Lower lobe of right lung (tissue), 2 donors: ENCODE measurements at regions not wholly inside any gene's neighbourhood (a gene's known extent, or its start where the extent isn't known, plus 50 kb on each side); places are given as distances from the start of the nearest gene placed in this dataset.

Source experiments
- ATAC-seq, 2 donors: fragments of 200-7000 bp; cut with Tn5 transposase; one replicate each; pipeline ENCODE4 v1.9.1; 2020 to 2022; ENCODE audit warnings: mild to moderate bottlenecking in 2 of 2, moderate library complexity in 2 of 2
- DNase-seq: peaks from one replicate; pipeline ENCODE4 v3.0.0-alpha.2; 2020
- H3K27ac ChIP-seq: fragments of 200-600 bp; one replicate; pipeline ENCODE4 v1.8.0; 2022
- H3K27me3 ChIP-seq: fragments of 200-600 bp; one replicate; pipeline ENCODE4 v1.8.0; 2022; ENCODE audit warnings: low read depth
- H3K36me3 ChIP-seq: fragments of 200-600 bp; one replicate; pipeline ENCODE4 v1.8.0; 2022; ENCODE audit warnings: mild to moderate bottlenecking
- H3K4me1 ChIP-seq: fragments of 200-600 bp; one replicate; pipeline ENCODE4 v1.8.0; 2022
- H3K4me3 ChIP-seq: fragments of 200-600 bp; one replicate; pipeline ENCODE4 v1.8.0; 2022; ENCODE audit warnings: mild to moderate bottlenecking
- H3K9me3 ChIP-seq: fragments of 200-600 bp; one replicate; pipeline ENCODE4 v1.8.0; 2022
- CTCF ChIP-seq: fragments of 200-600 bp; IDR thresholded peaks from one replicate; pipeline ENCODE4 v1.8.0; 2022; ENCODE audit warnings: antibody characterized with exemption, mild to moderate bottlenecking
- intact Hi-C: fragments of 100-400 bp; cut with DNase I; formaldehyde crosslinking; loops from one replicate; pipeline ENCODE4 v1.11.0; 2022
- donor health status: DM: no; HTN: yes; CAD: no; lungs with severe emphysema.

- no peak for DNase-seq
- H3K36me3 ChIP-seq, result no peaks in the 10 kb centered on the region
- H3K4me1 ChIP-seq, result no peaks in the 10 kb centered on the region
- H3K9me3 ChIP-seq, result peaks cover 10% of the 10 kb centered on the region
- no peak overlapping the region for H3K27ac ChIP-seq
- intact Hi-C loops, result no loop called here
- no peaks in the 10 kb centered on the region for H3K27me3 ChIP-seq
- TF ChIP-seq CTCF, result no peak
- no peak for ATAC-seq
- no peak overlapping the region for H3K4me3 ChIP-seq
These were observed 111.4 kb downstream of the CCNA1 start for GRCh38 chr13:36543671-36544070.

GRCh38 chr13:36548129-36548528, 115.8 kb downstream of the CCNA1 start:
- intact Hi-C loops, result no loop called here
- Histone ChIP-seq H3K27me3 (no peaks in the 10 kb centered on the region), H3K36me3 (no peaks in the 10 kb centered on the region), H3K9me3 (no peaks in the 10 kb centered on the region), H3K4me3 (no peak overlapping the region), H3K4me1 (no peaks in the 10 kb centered on the region), H3K27ac (no peak overlapping the region)
- no peak for ATAC-seq
- no peak for TF ChIP-seq CTCF
- DNase-seq, result no peak

- Histone ChIP-seq H3K4me1 (no peaks in the 10 kb centered on the region), H3K9me3 (no peaks in the 10 kb centered on the region), H3K27me3 (no peaks in the 10 kb centered on the region), H3K27ac (no peak overlapping the region), H3K36me3 (no peaks in the 10 kb centered on the region), H3K4me3 (no peak overlapping the region)
- DNase-seq (no peak), ATAC-seq (no peak)
- TF ChIP-seq CTCF, result no peak
- intact Hi-C loops, result no loop called here
These were observed 116.9 kb downstream of the CCNA1 start for GRCh38 chr13:36549126-36549702.

- Histone ChIP-seq H3K4me1 (no peaks in the 10 kb centered on the region), H3K36me3 (no peaks in the 10 kb centered on the region), H3K4me3 (no peak overlapping the region), H3K27ac (no peak overlapping the region), H3K9me3 (no peaks in the 10 kb centered on the region), H3K27me3 (no peaks in the 10 kb centered on the region)
- intact Hi-C loops, result no loop called here
- ATAC-seq (no peak), DNase-seq (no peak)
- no peak for TF ChIP-seq CTCF
These were observed 117.5 kb downstream of the CCNA1 start for GRCh38 chr13:36549755-36550154.

- Histone ChIP-seq H3K36me3 (no peaks in the 10 kb centered on the region), H3K27me3 (no peaks in the 10 kb centered on the region), H3K4me1 (no peaks in the 10 kb centered on the region), H3K27ac (no peak overlapping the region), H3K9me3 (no peaks in the 10 kb centered on the region), H3K4me3 (no peak overlapping the region)
- ATAC-seq (no peak), DNase-seq (no peak)
- intact Hi-C loops, result no loop called here
- no peak for TF ChIP-seq CTCF
These were observed 117.9 kb downstream of the CCNA1 start for GRCh38 chr13:36550177-36550576.

GRCh38 chr13:36551445-36551844, 119.2 kb downstream of the CCNA1 start:
- no peak for TF ChIP-seq CTCF

More at GRCh38 chr13:36551445-36551844, 119.2 kb downstream of the CCNA1 start:
- intact Hi-C loops, result no loop called here
- no peak for DNase-seq
- Histone ChIP-seq H3K27ac (no peak overlapping the region), H3K27me3 (no peaks in the 10 kb centered on the region), H3K36me3 (no peaks in the 10 kb centered on the region), H3K9me3 (no peaks in the 10 kb centered on the region), H3K4me3 (no peak overlapping the region), H3K4me1 (no peaks in the 10 kb centered on the region)
- no peak for ATAC-seq
